ENCODE measurements at regions not wholly inside any gene's neighbourhood (a gene's known extent, or its start where the extent isn't known, plus 50 kb on each side); places are given as distances from the start of the nearest gene placed in this dataset.

GRCh38 chr12:46676396-46676795 lies 149.4 kb downstream of the SLC38A4 start:
- Histone ChIP-seq H3K4me3 (no peak overlapping the region), H3K4me1 (peaks cover 39% of the 10 kb centered on the region), H3K9me3 (no peaks in the 10 kb centered on the region), H3K27me3 (no peaks in the 10 kb centered on the region), H3K36me3 (no peaks in the 10 kb centered on the region), H3K27ac (peak overlapping the region; percentile 7)
- TF ChIP-seq CTCF (IDR thresholded peaks at IDR 0.05) (no peak), POLR2AphosphoS5 (IDR thresholded peaks at IDR 0.05) (no peak), POLR2A (IDR thresholded peaks at IDR 0.05) (no peak), EP300 (IDR thresholded peaks at IDR 0.05) (no peak)
- no peak for DNase-seq (ENCODE audit: low spot score in 2 of 2)
- 27% methylated on average over 1 of the region's 1 CpG for WGBS

GRCh38 chr12:46675736-46676135 lies 150.1 kb downstream of the SLC38A4 start:
- WGBS = 41% methylated on average over 11 of the region's 11 CpGs
- peak overlapping the region; percentile 7 for H3K27ac ChIP-seq
- no peaks in the 10 kb centered on the region for H3K36me3 ChIP-seq
- H3K27me3 ChIP-seq = no peaks in the 10 kb centered on the region
- TF ChIP-seq CTCF (IDR thresholded peaks at IDR 0.05) = peak; percentile 57 to 65
- TF ChIP-seq POLR2A (IDR thresholded peaks at IDR 0.05) = no peak
- H3K4me1 ChIP-seq = peaks cover 39% of the 10 kb centered on the region
- DNase-seq (ENCODE audit: low spot score in 2 of 2) = peak in 1 of 2 donors; percentile 62
- H3K9me3 ChIP-seq = no peaks in the 10 kb centered on the region
- no peak overlapping the region for H3K4me3 ChIP-seq

GRCh38 chr12:46674800-46675199 lies 151.0 kb downstream of the SLC38A4 start:
- no peaks in the 10 kb centered on the region for H3K36me3 ChIP-seq
- H3K4me1 ChIP-seq = peaks cover 39% of the 10 kb centered on the region
- no peaks in the 10 kb centered on the region for H3K27me3 ChIP-seq
- H3K9me3 ChIP-seq = no peaks in the 10 kb centered on the region
- H3K4me3 ChIP-seq = no peak overlapping the region
- TF ChIP-seq POLR2A (IDR thresholded peaks at IDR 0.05) (no peak), POLR2AphosphoS5 (IDR thresholded peaks at IDR 0.05) (no peak), CTCF (IDR thresholded peaks at IDR 0.05) (no peak), EP300 (IDR thresholded peaks at IDR 0.05) (no peak)
- 52% methylated on average over 4 of the region's 4 CpGs for WGBS
- H3K27ac ChIP-seq = peak overlapping the region; percentile 47
- no peak for DNase-seq (ENCODE audit: low spot score in 2 of 2)

GRCh38 chr12:46674129-46674528 lies 151.7 kb downstream of the SLC38A4 start:
- Histone ChIP-seq H3K36me3 (no peaks in the 10 kb centered on the region), H3K9me3 (no peaks in the 10 kb centered on the region), H3K27me3 (no peaks in the 10 kb centered on the region), H3K4me1 (peaks cover 39% of the 10 kb centered on the region), H3K27ac (peak overlapping the region; percentile 7), H3K4me3 (no peak overlapping the region)
- 51% methylated on average over 1 of the region's 1 CpG for WGBS
- TF ChIP-seq CTCF (IDR thresholded peaks at IDR 0.05) (no peak), EP300 (IDR thresholded peaks at IDR 0.05) (no peak), POLR2A (IDR thresholded peaks at IDR 0.05) (no peak), POLR2AphosphoS5 (IDR thresholded peaks at IDR 0.05) (no peak)
- no peak for DNase-seq (ENCODE audit: low spot score in 2 of 2)

- TF ChIP-seq POLR2AphosphoS5 (IDR thresholded peaks at IDR 0.05) = no peak
- no peak for TF ChIP-seq POLR2A (IDR thresholded peaks at IDR 0.05)
- no peak for TF ChIP-seq CTCF (IDR thresholded peaks at IDR 0.05)
- TF ChIP-seq EP300 (IDR thresholded peaks at IDR 0.05) = no peak
- H3K27me3 ChIP-seq = no peaks in the 10 kb centered on the region
- no peaks in the 10 kb centered on the region for H3K36me3 ChIP-seq
- no peak overlapping the region for H3K27ac ChIP-seq
- H3K4me3 ChIP-seq = no peak overlapping the region
- 68% methylated on average over 2 of the region's 2 CpGs for whole genome bisulfite sequencing
- DNase-seq (ENCODE audit: low spot score in 2 of 2) = no peak
- peaks cover 18% of the 10 kb centered on the region for H3K4me1 ChIP-seq
- no peaks in the 10 kb centered on the region for H3K9me3 ChIP-seq
Measured at GRCh38 chr12:46671102-46671501, 154.7 kb downstream of the SLC38A4 start.
